ENCODE measurements at regions not wholly inside any gene's neighbourhood (a gene's known extent, or its start where the extent isn't known, plus 50 kb on each side); places are given as distances from the start of the nearest gene placed in this dataset.

- no peak for FAIRE-seq
- no peak for DNase-seq (ENCODE audit: insufficient read length)
- TF ChIP-seq TAF1 (IDR thresholded peaks at IDR 0.05; ENCODE audit: borderline replicate concordance, low read depth, low read length) = no peak
These were observed 141.1 kb upstream of the ETV3 start for GRCh38 chr1:157279138-157279801.

GRCh38 chr1:157278383-157279137, 140.4 kb upstream of the ETV3 start:
- FAIRE-seq = no peak
- DNase-seq (ENCODE audit: insufficient read length) = no peak
- TF ChIP-seq POLR2AphosphoS5 (IDR thresholded peaks at IDR 0.05; ENCODE audit: low read depth, low read length) (no peak), POLR2A (IDR thresholded peaks at IDR 0.05; ENCODE audit: low read depth, low read length) (no peak), TAF1 (IDR thresholded peaks at IDR 0.05; ENCODE audit: borderline replicate concordance, low read depth, low read length) (no peak)

- TF ChIP-seq POLR2A (IDR thresholded peaks at IDR 0.05; ENCODE audit: low read depth, low read length) = no peak
- no peak for TF ChIP-seq TAF1 (IDR thresholded peaks at IDR 0.05; ENCODE audit: borderline replicate concordance, low read depth, low read length)
- no peak for FAIRE-seq
- DNase-seq (ENCODE audit: insufficient read length) = no peak
These were observed 139.7 kb upstream of the ETV3 start for GRCh38 chr1:157277913-157278312.

DNA sequence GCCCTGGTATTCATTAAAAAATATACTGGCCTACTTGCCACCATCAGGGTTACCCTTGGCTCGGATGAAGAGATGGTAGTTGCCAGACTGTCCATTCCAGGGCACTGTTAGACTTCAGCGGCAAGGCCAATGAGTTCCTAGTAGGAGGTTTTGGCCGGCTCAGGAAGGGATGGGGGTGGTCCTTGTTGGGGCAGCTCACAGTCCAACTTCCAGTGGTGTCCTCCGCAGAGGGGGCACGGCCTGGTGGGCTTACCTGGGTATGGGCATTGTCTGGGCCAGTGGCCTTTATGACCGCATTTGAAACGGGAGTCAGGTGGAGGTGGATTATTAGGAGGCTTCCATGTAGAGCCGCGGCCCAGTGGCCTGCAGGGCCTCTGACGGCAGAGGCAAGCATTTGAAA, 139.1 kb upstream of the ETV3 start:
- no peak for TF ChIP-seq POLR2AphosphoS5 (IDR thresholded peaks at IDR 0.05; ENCODE audit: low read depth, low read length)
- no peak for TF ChIP-seq POLR2A (IDR thresholded peaks at IDR 0.05; ENCODE audit: low read depth, low read length)
- TF ChIP-seq TAF1 (IDR thresholded peaks at IDR 0.05; ENCODE audit: borderline replicate concordance, low read depth, low read length) = no peak
- DNase-seq (ENCODE audit: insufficient read length) (no peak), FAIRE-seq (no peak)

- FAIRE-seq (no peak), DNase-seq (ENCODE audit: insufficient read length) (no peak)
- no peak for TF ChIP-seq POLR2AphosphoS5 (IDR thresholded peaks at IDR 0.05; ENCODE audit: low read depth, low read length)
- no peak for TF ChIP-seq POLR2A (IDR thresholded peaks at IDR 0.05; ENCODE audit: low read depth, low read length)
- no peak for TF ChIP-seq TAF1 (IDR thresholded peaks at IDR 0.05; ENCODE audit: borderline replicate concordance, low read depth, low read length)
These were observed 136.7 kb upstream of the ETV3 start for GRCh38 chr1:157274698-157275534.

- TF ChIP-seq POLR2AphosphoS5 (IDR thresholded peaks at IDR 0.05; ENCODE audit: low read depth, low read length) (no peak), TAF1 (IDR thresholded peaks at IDR 0.05; ENCODE audit: borderline replicate concordance, low read depth, low read length) (no peak), POLR2A (IDR thresholded peaks at IDR 0.05; ENCODE audit: low read depth, low read length) (no peak)
- FAIRE-seq (no peak), DNase-seq (ENCODE audit: insufficient read length) (no peak)
These were observed 134.7 kb upstream of the ETV3 start for GRCh38 chr1:157272729-157273524.

DNA sequence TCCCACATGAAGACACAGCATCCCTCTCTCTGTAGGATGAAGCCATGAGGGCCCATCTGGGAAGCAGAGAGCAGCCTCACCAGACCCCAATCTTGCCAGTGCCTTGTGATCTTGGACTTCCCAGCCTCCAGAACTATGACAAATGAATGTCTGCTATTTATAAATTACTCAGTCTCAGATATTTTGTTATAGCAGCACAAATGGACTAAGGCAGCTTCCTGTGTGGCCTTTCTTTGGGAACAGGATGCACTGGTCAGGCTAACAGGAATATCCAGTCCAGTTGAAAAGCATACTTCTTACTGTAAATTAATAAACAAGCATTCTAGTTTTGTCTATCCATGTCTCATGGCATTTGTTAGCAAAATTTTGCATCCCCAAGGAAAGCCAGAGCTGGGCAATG, 134.1 kb upstream of the ETV3 start:
- TF ChIP-seq TAF1 (IDR thresholded peaks at IDR 0.05; ENCODE audit: borderline replicate concordance, low read depth, low read length) = no peak
- TF ChIP-seq POLR2A (IDR thresholded peaks at IDR 0.05; ENCODE audit: low read depth, low read length) = no peak
- no peak for TF ChIP-seq POLR2AphosphoS5 (IDR thresholded peaks at IDR 0.05; ENCODE audit: low read depth, low read length)
- DNase-seq (ENCODE audit: insufficient read length) (no peak), FAIRE-seq (no peak)

DNA sequence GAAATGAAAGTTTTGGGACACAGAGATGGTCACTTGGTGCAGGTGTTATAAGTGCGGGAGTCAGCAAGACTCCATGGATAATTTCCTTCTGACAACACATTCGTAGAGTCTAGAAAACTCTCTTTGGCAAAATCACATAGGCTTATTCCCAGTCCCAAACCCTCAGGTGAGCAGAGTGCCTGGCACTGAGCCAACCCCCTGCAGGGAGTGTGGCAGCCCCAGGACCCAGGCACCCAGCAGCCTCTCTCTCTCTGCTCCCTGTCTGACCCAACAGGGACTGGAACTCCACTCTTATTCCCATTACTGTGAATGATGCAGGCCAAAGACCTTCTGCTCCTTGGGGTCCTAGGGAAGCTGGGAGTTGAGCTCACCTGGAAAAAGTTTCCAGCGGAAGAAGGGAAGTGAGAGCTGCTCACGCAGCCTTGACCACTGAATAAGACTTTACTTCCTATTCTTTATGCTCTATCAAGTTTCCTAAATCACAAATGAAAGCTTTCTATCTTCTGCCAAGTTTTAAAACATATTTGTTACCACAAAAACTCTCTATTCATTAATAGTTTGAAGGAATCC, 132.6 kb upstream of the ETV3 start:
- no peak for DNase-seq (ENCODE audit: insufficient read length)
- TF ChIP-seq POLR2AphosphoS5 (IDR thresholded peaks at IDR 0.05; ENCODE audit: low read depth, low read length) (no peak), TAF1 (IDR thresholded peaks at IDR 0.05; ENCODE audit: borderline replicate concordance, low read depth, low read length) (no peak), POLR2A (IDR thresholded peaks at IDR 0.05; ENCODE audit: low read depth, low read length) (no peak)
- FAIRE-seq = no peak

DNA sequence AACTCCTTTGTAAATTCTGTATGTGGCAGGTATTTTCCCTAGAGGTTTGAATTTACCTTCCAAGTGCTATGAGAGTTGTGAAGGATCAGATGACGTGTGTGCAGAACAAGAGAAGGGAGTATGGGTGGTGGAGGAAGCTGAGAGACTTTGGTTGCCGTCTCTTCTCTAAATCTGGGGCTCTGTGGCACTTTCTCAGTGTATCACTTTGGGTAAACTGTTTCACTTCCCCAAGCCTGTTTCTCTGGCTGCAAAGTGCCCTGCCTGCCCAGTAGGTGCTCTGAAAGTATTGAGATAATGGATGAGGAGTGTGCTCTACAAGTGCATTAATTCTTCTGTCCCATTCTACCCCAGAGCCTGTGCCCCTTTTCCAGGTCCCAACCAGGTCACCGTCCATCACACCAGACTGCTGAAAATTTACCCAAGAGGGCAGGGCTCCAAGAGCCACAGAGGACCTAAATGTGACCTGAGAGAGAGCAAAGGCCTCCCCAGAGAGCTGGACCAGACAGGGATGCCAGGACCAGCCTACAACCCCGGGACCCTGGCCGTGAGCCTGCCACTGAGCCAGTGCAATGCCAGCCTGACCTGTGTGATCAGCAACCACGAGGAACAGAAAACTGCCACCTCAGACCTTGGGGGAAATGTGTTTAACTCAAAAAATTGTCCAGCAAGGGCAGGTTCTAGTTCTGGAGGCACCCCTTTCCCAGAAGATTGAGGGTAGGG, 131.6 kb upstream of the ETV3 start:
- DNase-seq (ENCODE audit: insufficient read length) (peak; percentile 16), FAIRE-seq (no peak)
- TF ChIP-seq POLR2A (IDR thresholded peaks at IDR 0.05; ENCODE audit: low read depth, low read length) (no peak), POLR2AphosphoS5 (IDR thresholded peaks at IDR 0.05; ENCODE audit: low read depth, low read length) (no peak)

DNA sequence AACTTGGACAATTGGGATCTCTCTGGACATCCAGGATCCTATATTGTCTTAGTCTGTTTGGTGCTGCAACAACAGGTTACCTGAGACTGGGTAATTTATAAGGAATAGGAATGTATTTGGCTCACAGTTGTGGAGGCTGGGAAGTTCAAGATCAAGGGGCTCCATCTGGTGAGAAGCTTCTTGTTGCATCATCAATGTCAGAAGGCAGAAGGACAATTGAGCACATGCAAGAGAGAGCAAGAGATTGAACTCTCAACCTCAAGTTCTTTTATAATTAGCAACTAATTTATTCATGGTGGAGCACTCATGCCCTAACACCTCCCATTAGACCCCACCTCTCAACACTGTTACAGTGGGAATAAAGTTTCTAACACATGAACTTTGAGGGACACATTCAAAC, 124.7 kb upstream of the ETV3 start:
- DNase-seq (ENCODE audit: insufficient read length) (no peak), FAIRE-seq (no peak)
- no peak for TF ChIP-seq POLR2A (IDR thresholded peaks at IDR 0.05; ENCODE audit: low read depth, low read length)
- no peak for TF ChIP-seq TAF1 (IDR thresholded peaks at IDR 0.05; ENCODE audit: borderline replicate concordance, low read depth, low read length)
- TF ChIP-seq POLR2AphosphoS5 (IDR thresholded peaks at IDR 0.05; ENCODE audit: low read depth, low read length) = no peak

All from GM12892 (cell line).